A673 (cell line): ENCODE measurements at regions not wholly inside any gene's neighbourhood (a gene's known extent, or its start where the extent isn't known, plus 50 kb on each side); places are given as distances from the start of the nearest gene placed in this dataset.

ENCODE experiments used
- BruUV-seq: library from RNA; stranded (reverse); fragments of 400-500 nt; replicated peaks from 2 replicates; lab custom pipeline; 2021; lab: Mats Ljungman, UMichigan
- CTCF ChIA-PET: fragments of 300-600 bp; sonication (Branson Sonifier 250); formaldehyde crosslinking; loops from one replicate; lab custom pipeline; 2022; ENCODE audit warnings: antibody characterized with exemption; lab: Charles Lee
- POLR2A ChIA-PET: fragments of 300-600 bp; sonication (Branson Sonifier 250); formaldehyde crosslinking; loops from one replicate; lab custom pipeline; 2022; ENCODE audit warnings: antibody characterized with exemption; ENCODE audit not compliant: low non-redundant PET; lab: Charles Lee
- DNase-seq: peaks from one replicate; pipeline ENCODE4 v3.0.0-alpha.2; 2015; ENCODE audit warnings: low spot score
- H3K27ac ChIP-seq: fragments of 200-600 bp; sonication (generic); 2 replicates; pipeline ENCODE4 v1.5.1; 2016; ENCODE audit warnings: mixed run types, low read depth, mild to moderate bottlenecking, mixed read lengths, antibody characterized with exemption, low read length; ENCODE audit not compliant: poor library complexity, severe bottlenecking
- H3K27me3 ChIP-seq: fragments of 200-600 bp; sonication (generic); replicated peaks from 2 replicates; pipeline ENCODE4 v1.6.1; 2017; ENCODE audit warnings: mixed run types, low read depth, mild to moderate bottlenecking, mixed read lengths, antibody characterized with exemption, low read length; ENCODE audit not compliant: insufficient read depth, poor library complexity
- H3K36me3 ChIP-seq: fragments of 200-600 bp; sonication (generic); 2 replicates; pipeline ENCODE4 v1.6.1; 2016; ENCODE audit warnings: mixed run types, mild to moderate bottlenecking, mixed read lengths, antibody characterized with exemption, low read length; ENCODE audit not compliant: insufficient read depth, poor library complexity, severe bottlenecking
- H3K4me1 ChIP-seq: fragments of 200-600 bp; sonication (generic); 2 replicates; pipeline ENCODE4 v1.6.1; 2017; ENCODE audit warnings: mixed run types, mild to moderate bottlenecking, mixed read lengths, antibody characterized with exemption, low read length; ENCODE audit not compliant: insufficient read depth, poor library complexity, severe bottlenecking
- H3K4me3 ChIP-seq: fragments of 200-600 bp; sonication (generic); 2 replicates; pipeline ENCODE4 v1.5.1; 2016; ENCODE audit warnings: low read depth, mixed run types, mild to moderate bottlenecking, mixed read lengths, low read length; ENCODE audit not compliant: poor library complexity, severe bottlenecking
- H3K9me3 ChIP-seq: fragments of 200-600 bp; sonication (generic); 2 replicates; pipeline ENCODE4 v1.6.1; 2016; ENCODE audit warnings: mixed run types, low read depth, mild to moderate bottlenecking, mixed read lengths, antibody characterized with exemption, low read length; ENCODE audit not compliant: poor library complexity, severe bottlenecking
- CTCF ChIP-seq: fragments of 300-800, 200-600 bp; sonication (generic); conservative IDR thresholded peaks from 2 replicates; pipeline ENCODE4 v1.5.1; 2017; ENCODE audit warnings: low read depth, mild to moderate bottlenecking, antibody characterized with exemption, low read length, moderate library complexity, mixed read lengths
- EZH2 ChIP-seq: fragments of 200-600 bp; sonication (generic); IDR thresholded peaks from 2 replicates; pipeline ENCODE4 v1.6.1; 2017; ENCODE audit warnings: borderline replicate concordance, low read depth, mild to moderate bottlenecking, mixed read lengths, antibody characterized with exemption, low read length; ENCODE audit not compliant: poor library complexity, severe bottlenecking
- intact Hi-C: fragments of 100-400 bp; cut with micrococcal nuclease; formaldehyde crosslinking; loops from one replicate; pipeline ENCODE4 v1.10.0; 2022; ENCODE audit not compliant: unreplicated experiment

GRCh38 chr6:134689177-134689576 is 260.7 kb downstream of the ALDH8A1 start:
- POLR2A ChIA-PET, result no interaction called here
- intact Hi-C loops, result no loop called here
- Histone ChIP-seq H3K27me3 (peaks cover 8% of the 10 kb centered on the region), H3K27ac (no peak overlapping the region), H3K9me3 (no peaks in the 10 kb centered on the region), H3K4me3 (no peak overlapping the region), H3K4me1 (peaks cover 8% of the 10 kb centered on the region), H3K36me3 (no peaks in the 10 kb centered on the region)
- TF ChIP-seq EZH2 (no peak), CTCF (no peak)
- DNase-seq, result no peak
- CTCF ChIA-PET, result no interaction called here
- BruUV-seq, result no TSS peak

DNA sequence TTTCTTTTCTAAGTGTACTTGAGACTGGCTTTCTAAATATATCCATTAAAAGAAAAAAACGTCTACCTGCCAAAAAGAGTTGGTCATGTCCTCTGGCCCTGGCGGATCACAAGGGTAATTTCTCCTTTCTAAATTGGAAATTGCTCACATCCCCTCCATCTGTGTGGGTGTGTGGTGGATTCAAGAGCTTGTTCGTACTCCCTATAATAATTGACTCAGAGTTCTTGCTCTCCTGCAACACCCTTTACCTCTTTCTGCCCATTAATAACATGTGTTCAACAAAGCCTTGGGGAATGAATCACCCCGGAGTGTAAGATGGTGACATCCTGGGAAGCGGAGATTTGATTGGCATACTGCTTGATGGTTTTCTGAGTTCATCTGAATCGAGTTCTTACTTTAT is 263.8 kb downstream of the ALDH8A1 start:
- peaks cover 16% of the 10 kb centered on the region for H3K4me1 ChIP-seq
- H3K4me3 ChIP-seq, result no peak overlapping the region
- CTCF ChIA-PET, result no interaction called here
- POLR2A ChIA-PET, result no interaction called here
- no peaks in the 10 kb centered on the region for H3K9me3 ChIP-seq
- H3K27me3 ChIP-seq, result peaks cover 4% of the 10 kb centered on the region
- DNase-seq, result no peak
- TF ChIP-seq CTCF, result no peak
- no peak for TF ChIP-seq EZH2
- BruUV-seq, result no TSS peak
- intact Hi-C loops, result no loop called here
- H3K27ac ChIP-seq, result no peak overlapping the region
- no peaks in the 10 kb centered on the region for H3K36me3 ChIP-seq

DNA sequence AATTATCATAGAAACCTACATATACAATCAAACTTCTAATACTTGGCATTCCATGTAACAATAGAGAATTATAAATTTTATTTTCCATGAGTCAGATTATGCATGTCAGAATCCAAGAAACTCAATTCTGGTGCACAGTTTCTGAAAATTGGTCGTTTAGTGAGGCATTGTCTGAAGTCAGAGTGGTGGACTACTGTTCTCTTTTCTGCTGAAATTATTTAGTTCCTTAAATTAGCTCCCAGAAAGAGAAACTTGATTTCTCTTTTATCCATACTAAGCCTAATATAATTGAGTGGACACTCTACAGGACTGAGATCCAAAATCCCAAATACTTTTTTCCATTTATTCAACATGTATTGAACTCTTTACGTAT is 265.5 kb downstream of the ALDH8A1 start:
- H3K27ac ChIP-seq, result no peak overlapping the region

More for the DNA sequence above, 265.5 kb downstream of the ALDH8A1 start:
- H3K27me3 ChIP-seq, result peaks cover 3% of the 10 kb centered on the region
- CTCF ChIA-PET, result no interaction called here
- H3K4me3 ChIP-seq, result no peak overlapping the region
- DNase-seq, result no peak
- POLR2A ChIA-PET, result no interaction called here
- TF ChIP-seq CTCF (no peak), EZH2 (no peak)
- no peaks in the 10 kb centered on the region for H3K36me3 ChIP-seq
- BruUV-seq, result no TSS peak
- no peaks in the 10 kb centered on the region for H3K9me3 ChIP-seq
- intact Hi-C loops, result no loop called here
- peaks cover 16% of the 10 kb centered on the region for H3K4me1 ChIP-seq
